Sigmoid colon (tissue), 4 donors: ENCODE measurements at regions not wholly inside any gene's neighbourhood (a gene's known extent, or its start where the extent isn't known, plus 50 kb on each side); places are given as distances from the start of the nearest gene placed in this dataset.

Source experiments
- EP300 ChIP-seq, 4 donors: sonication (generic); formaldehyde crosslinking; IDR thresholded peaks; one replicate each; pipeline ENCODE4 v1.6.1; 2017; ENCODE audit warnings: antibody characterized with exemption in 4 of 4
- POLR2A ChIP-seq, 2 donors: fragments of 450-650 bp; IDR thresholded peaks; one replicate each; pipeline ENCODE4 v1.6.1; 2016; ENCODE audit warnings: antibody characterized with exemption in 2 of 2, mild to moderate bottlenecking in 2 of 2, moderate library complexity in 2 of 2
- POLR2AphosphoS5 ChIP-seq, 4 donors: sonication (generic); formaldehyde crosslinking; IDR thresholded peaks; one replicate each; pipeline ENCODE4 v1.6.1; 2017; ENCODE audit warnings: antibody characterized with exemption in 4 of 4
- TF ChIP-seq, protein P1 (sequence below), 4 experiments: fragments of 450-650 bp in 3 of 4; fragments of 200-600 bp in 1 of 4; IDR thresholded peaks; one replicate each; pipeline ENCODE4 v1.5.1; 2016 to 2019; ENCODE audit warnings: antibody characterized with exemption in 4 of 4, mild to moderate bottlenecking in 3 of 4, moderate library complexity in 2 of 4

DNA sequence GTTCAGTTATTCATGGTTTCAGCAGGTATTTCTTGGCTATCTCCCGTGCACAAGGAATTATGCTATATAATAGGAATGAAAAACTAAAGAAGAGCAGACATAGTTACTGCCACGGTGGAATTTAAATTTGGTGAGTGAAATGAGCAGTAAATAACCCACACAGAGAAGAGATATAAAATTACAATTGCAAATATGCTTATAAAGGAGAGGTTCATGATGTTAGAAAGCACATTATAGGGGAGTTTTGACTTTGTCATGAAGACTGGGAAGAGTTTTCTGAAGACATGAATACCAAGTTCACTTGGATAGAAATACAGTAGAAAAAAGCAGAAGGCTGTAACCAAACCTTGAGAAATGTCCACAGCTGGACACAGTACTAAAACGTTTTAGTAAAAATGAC lies 712.0 kb upstream of the AADAT start:
- TF ChIP-seq EP300 (IDR thresholded peaks at IDR 0.05) (no peak), POLR2A (IDR thresholded peaks at IDR 0.05) (no peak), POLR2AphosphoS5 (IDR thresholded peaks at IDR 0.05) (no peak)
- TF ChIP-seq, protein P1, sequence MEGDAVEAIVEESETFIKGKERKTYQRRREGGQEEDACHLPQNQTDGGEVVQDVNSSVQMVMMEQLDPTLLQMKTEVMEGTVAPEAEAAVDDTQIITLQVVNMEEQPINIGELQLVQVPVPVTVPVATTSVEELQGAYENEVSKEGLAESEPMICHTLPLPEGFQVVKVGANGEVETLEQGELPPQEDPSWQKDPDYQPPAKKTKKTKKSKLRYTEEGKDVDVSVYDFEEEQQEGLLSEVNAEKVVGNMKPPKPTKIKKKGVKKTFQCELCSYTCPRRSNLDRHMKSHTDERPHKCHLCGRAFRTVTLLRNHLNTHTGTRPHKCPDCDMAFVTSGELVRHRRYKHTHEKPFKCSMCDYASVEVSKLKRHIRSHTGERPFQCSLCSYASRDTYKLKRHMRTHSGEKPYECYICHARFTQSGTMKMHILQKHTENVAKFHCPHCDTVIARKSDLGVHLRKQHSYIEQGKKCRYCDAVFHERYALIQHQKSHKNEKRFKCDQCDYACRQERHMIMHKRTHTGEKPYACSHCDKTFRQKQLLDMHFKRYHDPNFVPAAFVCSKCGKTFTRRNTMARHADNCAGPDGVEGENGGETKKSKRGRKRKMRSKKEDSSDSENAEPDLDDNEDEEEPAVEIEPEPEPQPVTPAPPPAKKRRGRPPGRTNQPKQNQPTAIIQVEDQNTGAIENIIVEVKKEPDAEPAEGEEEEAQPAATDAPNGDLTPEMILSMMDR (IDR thresholded peaks at IDR 0.05): no peak
